ENCODE measurements at regions not wholly inside any gene's neighbourhood (a gene's known extent, or its start where the extent isn't known, plus 50 kb on each side); places are given as distances from the start of the nearest gene placed in this dataset.

- intact Hi-C loops (cut with DNase I; ENCODE audit: low total_unique reads), result no loop called here
- TF ChIP-seq CTCF (IDR thresholded peaks at IDR 0.05), result no peak
Measured at GRCh38 chr5:66503203-66503789, 92.9 kb upstream of the MAST4 start.

GRCh38 chr5:66507106-66507505 lies 89.1 kb upstream of the MAST4 start:
- Histone ChIP-seq H3K27me3 (no peaks in the 10 kb centered on the region), H3K36me3 (no peaks in the 10 kb centered on the region), H3K9me3 (no peaks in the 10 kb centered on the region), H3K27ac (no peak overlapping the region), H3K4me3 (no peak overlapping the region), H3K4me1 (no peaks in the 10 kb centered on the region)
- DNase-seq, result no peak
- intact Hi-C loops (cut with DNase I; ENCODE audit: low total_unique reads), result no loop called here
- TF ChIP-seq CTCF (IDR thresholded peaks at IDR 0.05), result no peak

More at GRCh38 chr5:66503203-66503789, 92.9 kb upstream of the MAST4 start:
- no peak overlapping the region for H3K27ac ChIP-seq
- no peaks in the 10 kb centered on the region for H3K27me3 ChIP-seq
- H3K9me3 ChIP-seq, result no peaks in the 10 kb centered on the region
- no peak overlapping the region for H3K4me3 ChIP-seq
- DNase-seq, result no peak
- no peaks in the 10 kb centered on the region for H3K36me3 ChIP-seq
- H3K4me1 ChIP-seq, result no peaks in the 10 kb centered on the region

- intact Hi-C loops (cut with DNase I; ENCODE audit: low total_unique reads), result no loop called here
- H3K4me1 ChIP-seq, result no peaks in the 10 kb centered on the region
- TF ChIP-seq CTCF (IDR thresholded peaks at IDR 0.05), result no peak
Measured at GRCh38 chr5:66511491-66511890, 84.7 kb upstream of the MAST4 start.

GRCh38 chr5:66513130-66513529 lies 83.1 kb upstream of the MAST4 start:
- Histone ChIP-seq H3K4me3 (no peak overlapping the region), H3K9me3 (no peaks in the 10 kb centered on the region), H3K27ac (no peak overlapping the region), H3K4me1 (no peaks in the 10 kb centered on the region), H3K36me3 (no peaks in the 10 kb centered on the region), H3K27me3 (no peaks in the 10 kb centered on the region)
- no peak for TF ChIP-seq CTCF (IDR thresholded peaks at IDR 0.05)
- intact Hi-C loops (cut with DNase I; ENCODE audit: low total_unique reads), result no loop called here
- DNase-seq, result no peak

More at GRCh38 chr5:66511491-66511890, 84.7 kb upstream of the MAST4 start:
- no peak overlapping the region for H3K27ac ChIP-seq
- H3K27me3 ChIP-seq, result no peaks in the 10 kb centered on the region
- H3K4me3 ChIP-seq, result no peak overlapping the region
- H3K36me3 ChIP-seq, result no peaks in the 10 kb centered on the region
- H3K9me3 ChIP-seq, result no peaks in the 10 kb centered on the region
- no peak for DNase-seq

GRCh38 chr5:66515209-66515608 lies 81.0 kb upstream of the MAST4 start:
- no peak for DNase-seq
- no peaks in the 10 kb centered on the region for H3K9me3 ChIP-seq
- intact Hi-C loops (cut with DNase I; ENCODE audit: low total_unique reads), result no loop called here

More at GRCh38 chr5:66515209-66515608, 81.0 kb upstream of the MAST4 start:
- TF ChIP-seq CTCF (IDR thresholded peaks at IDR 0.05), result no peak
- Histone ChIP-seq H3K4me3 (no peak overlapping the region), H3K4me1 (no peaks in the 10 kb centered on the region), H3K27me3 (no peaks in the 10 kb centered on the region), H3K27ac (no peak overlapping the region), H3K36me3 (no peaks in the 10 kb centered on the region)
